SK-N-SH (cell line): ENCODE measurements at regions not wholly inside any gene's neighbourhood (a gene's known extent, or its start where the extent isn't known, plus 50 kb on each side); places are given as distances from the start of the nearest gene placed in this dataset.

Experiments
- CTCF ChIA-PET: fragments of 300-600, 350-600 bp; formaldehyde crosslinking; extraction: SDS; loops from one replicate; lab custom pipeline; 2021; lab: Yijun Ruan, JAX
- POLR2A ChIA-PET: fragments of 350-600 bp; sonication (Branson Sonifier 250); formaldehyde crosslinking; extraction: SDS; loops from one replicate; lab custom pipeline; 2020; ENCODE audit warnings: antibody characterized with exemption, inconsistent platforms; lab: Yijun Ruan, JAX
- DNase-seq: peaks from one replicate; pipeline ENCODE4 v3.0.0; 2012
- H2AFZ ChIP-seq: fragments of 200-600 bp; sonication (generic); 2 replicates; pipeline ENCODE4 v1.8.1; 2016; ENCODE audit warnings: antibody characterized with exemption, mild to moderate bottlenecking, low read depth
- H3F3A ChIP-seq: fragments of 200-600 bp; sonication (generic); replicated peaks from 2 replicates; pipeline ENCODE3; 2016; ENCODE audit warnings: antibody characterized with exemption, mild to moderate bottlenecking; ENCODE audit not compliant: insufficient read depth
- H3K27ac ChIP-seq, 2 experiments: fragments of 200-500 bp in 1 of 2; fragments of 200-600 bp in 1 of 2; sonication (Bioruptor generic) in 1 of 2; sonication (generic), shearing (Covaris generic) in 1 of 2; 2 replicates each; pipeline versions ENCODE4 v1.5.1 to v1.6.1; 2014 to 2016; ENCODE audit warnings: low read depth in 2 of 2, inconsistent platforms in 1 of 2, low read length in 1 of 2, mild to moderate bottlenecking in 1 of 2, mixed read lengths in 1 of 2
- H3K27me3 ChIP-seq: fragments of 200-600 bp; sonication (generic), shearing (Covaris generic); 2 replicates; pipeline ENCODE4 v1.6.1; 2016; ENCODE audit warnings: mixed run types; ENCODE audit not compliant: insufficient read depth
- H3K36me3 ChIP-seq, 2 experiments: fragments of 200-500 bp in 1 of 2; fragments of 200-600 bp in 1 of 2; sonication (Bioruptor generic) in 1 of 2; sonication (generic) in 1 of 2; replicated peaks in 1 of 2; 2 replicates each; pipeline versions ENCODE3 to v1.5.1; 2014 to 2016; ENCODE audit warnings: low read length in 1 of 2, mild to moderate bottlenecking in 1 of 2; ENCODE audit not compliant: insufficient read depth in 2 of 2, control insufficient read depth in 1 of 2
- H3K4me1 ChIP-seq, 2 experiments: fragments of 200-500 bp in 1 of 2; fragments of 200-600 bp in 1 of 2; sonication (Bioruptor generic) in 1 of 2; sonication (generic), shearing (Covaris generic) in 1 of 2; 2 replicates each; pipeline versions ENCODE4 v1.5.1 to v1.6.1; 2014 to 2016; ENCODE audit warnings: low read depth in 1 of 2, low read length in 1 of 2, mixed run types in 1 of 2; ENCODE audit not compliant: insufficient read depth in 2 of 2, control insufficient read depth in 1 of 2
- H3K4me2 ChIP-seq: fragments of 200-600 bp; sonication (generic), shearing (Covaris generic); 2 replicates; pipeline ENCODE4 v1.6.1; 2017; ENCODE audit warnings: mixed run types
- H3K4me3 ChIP-seq, 2 experiments: fragments of 200-500 bp in 1 of 2; fragments of 200-600 bp in 1 of 2; sonication (Bioruptor generic) in 1 of 2; sonication (generic), shearing (Covaris generic) in 1 of 2; 2 replicates each; pipeline versions ENCODE4 v1.5.1 to v1.8.1; 2014 to 2016; ENCODE audit warnings: low read depth in 2 of 2, inconsistent platforms in 1 of 2, low read length in 1 of 2, mild to moderate bottlenecking in 1 of 2, mixed read lengths in 1 of 2, moderate library complexity in 1 of 2
- H3K79me2 ChIP-seq: fragments of 200-600 bp; sonication (generic); 2 replicates; pipeline ENCODE4 v1.8.1; 2017; ENCODE audit warnings: mild to moderate bottlenecking; ENCODE audit not compliant: insufficient read depth
- H3K9ac ChIP-seq: fragments of 200-600 bp; sonication (generic); 2 replicates; pipeline ENCODE4 v1.6.1; 2017; ENCODE audit warnings: mixed run types
- H3K9me2 ChIP-seq: fragments of 200-600 bp; sonication (generic); 2 replicates; pipeline ENCODE4 v1.6.1; 2017; ENCODE audit warnings: mixed run types
- H3K9me3 ChIP-seq: fragments of 200-600 bp; sonication (generic); 2 replicates; pipeline ENCODE4 v1.6.1; 2017; ENCODE audit warnings: mixed run types, mild to moderate bottlenecking, moderate library complexity
- H4K20me1 ChIP-seq: fragments of 200-600 bp; sonication (generic); 2 replicates; pipeline ENCODE4 v1.6.1; 2017; ENCODE audit warnings: mild to moderate bottlenecking, mixed run types; ENCODE audit not compliant: insufficient read depth
- FOSL2 ChIP-seq: IDR thresholded peaks from 2 replicates; pipeline ENCODE4 v1.4.0; 2012; ENCODE audit warnings: low read depth, mild to moderate bottlenecking, moderate library complexity, borderline replicate concordance
- FOXM1 ChIP-seq: IDR thresholded peaks from 2 replicates; pipeline ENCODE4 v1.4.0; 2012; ENCODE audit warnings: low read depth, mild to moderate bottlenecking
- GABPA ChIP-seq: IDR thresholded peaks from 2 replicates; pipeline ENCODE4 v1.4.0; 2012; ENCODE audit warnings: low read depth, mild to moderate bottlenecking
- GATA2 ChIP-seq: sonication (generic); formaldehyde crosslinking; IDR thresholded peaks from 2 replicates; pipeline ENCODE4 v1.5.0; 2020; ENCODE audit warnings: mild to moderate bottlenecking, missing genetic modification reagents
- IRF3 ChIP-seq: fragments of 150-350 bp; IDR thresholded peaks from 2 replicates; pipeline ENCODE4 v1.6.1; 2016; ENCODE audit warnings: mild to moderate bottlenecking, low read depth, low read length
- JUND ChIP-seq: IDR thresholded peaks from 2 replicates; pipeline ENCODE4 v1.4.0; 2012
- MAX ChIP-seq: IDR thresholded peaks from 2 replicates; pipeline ENCODE4 v1.4.0; 2012; ENCODE audit warnings: low read depth
- MXI1 ChIP-seq: IDR thresholded peaks from 2 replicates; pipeline ENCODE4 v1.6.1; 2012; ENCODE audit warnings: mild to moderate bottlenecking, low read depth, low read length, improper control_type of control experiment
- NRF1 ChIP-seq: IDR thresholded peaks from 2 replicates; pipeline ENCODE4 v1.6.1; 2012; ENCODE audit warnings: low read depth, mild to moderate bottlenecking, low read length
- RAD21 ChIP-seq: IDR thresholded peaks from 2 replicates; pipeline ENCODE4 v1.6.1; 2012; ENCODE audit warnings: mild to moderate bottlenecking, low read length
- RCOR1 ChIP-seq: fragments of 150-350 bp; IDR thresholded peaks from 2 replicates; pipeline ENCODE4 v1.6.1; 2017; ENCODE audit warnings: antibody characterized with exemption, low read length
- RFX5 ChIP-seq: IDR thresholded peaks from 2 replicates; pipeline ENCODE4 v1.6.1; 2012; ENCODE audit warnings: mild to moderate bottlenecking, improper control_type of control experiment, low read length
- SIN3A ChIP-seq: IDR thresholded peaks from 2 replicates; pipeline ENCODE4 v1.6.1; 2012; ENCODE audit warnings: low read depth, mild to moderate bottlenecking, low read length, moderate library complexity, borderline replicate concordance
- SMC3 ChIP-seq: IDR thresholded peaks from 2 replicates; pipeline ENCODE4 v1.6.1; 2012; ENCODE audit warnings: low read depth, low read length, improper control_type of control experiment
- TAF1 ChIP-seq: IDR thresholded peaks from 2 replicates; pipeline ENCODE4 v1.6.1; 2012; ENCODE audit warnings: low read depth, mild to moderate bottlenecking, low read length, moderate library complexity, borderline replicate concordance
- YY1 ChIP-seq: IDR thresholded peaks from 2 replicates; pipeline ENCODE4 v1.4.0; 2012; ENCODE audit warnings: low read depth, mild to moderate bottlenecking
- WGBS: methylation state at CpG from one replicate; pipeline ENCODE4 v1.1.6; 2017; ENCODE audit warnings: low lambda C conversion rate; 5-methylcytosine and 5-hydroxymethylcytosine counted together
- TF ChIP-seq, protein P1 (sequence below): IDR thresholded peaks from 2 replicates; pipeline ENCODE4 v1.4.0; 2012; ENCODE audit warnings: low read depth, borderline replicate concordance
- TF ChIP-seq, protein P2 (sequence below): IDR thresholded peaks from 2 replicates; pipeline ENCODE4; 2012
- TF ChIP-seq, protein P3 (sequence below): fragments of 200-600 bp; sonication (generic); IDR thresholded peaks from 2 replicates; pipeline ENCODE4 v1.6.1; 2017; ENCODE audit warnings: antibody characterized with exemption, mild to moderate bottlenecking, moderate library complexity

DNA sequence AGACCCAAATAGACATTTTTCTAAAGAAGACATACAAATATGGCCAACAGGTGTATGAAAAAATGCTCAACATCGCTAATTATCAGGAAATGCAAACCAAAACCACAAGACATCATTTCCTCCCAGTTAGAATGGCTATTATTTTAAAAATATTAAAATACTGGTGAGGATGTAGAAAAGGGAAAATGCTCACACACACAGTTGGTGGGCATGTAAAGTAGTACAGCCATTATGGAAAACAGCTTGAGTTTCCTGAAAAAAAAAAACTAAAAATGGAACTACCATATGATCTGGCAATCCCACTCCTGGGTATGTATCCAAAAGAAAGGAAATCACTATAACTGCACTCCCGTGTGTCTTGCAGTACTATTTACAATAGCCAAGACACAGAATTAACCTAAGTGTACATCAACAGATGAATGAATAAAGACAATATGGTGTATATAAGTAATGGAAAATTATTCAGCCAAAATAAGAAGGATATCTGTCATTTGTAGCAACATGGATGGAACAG lies 128.9 kb upstream of the DKK2 start:
- Histone ChIP-seq H3K79me2 (no peaks in the 10 kb centered on the region), H3K9me3 (peaks cover 14% of the 10 kb centered on the region), H3F3A (no peaks in the 10 kb centered on the region), H3K4me2 (no peak overlapping the region), H3K27me3 (no peaks in the 10 kb centered on the region), H3K9ac (no peak overlapping the region), H3K27ac (no peak overlapping the region), H4K20me1 (no peaks in the 10 kb centered on the region), H3K36me3 (peaks cover 0 to 5% of the 10 kb centered on the region in 2 experiments), H3K4me3 (no peak overlapping the region), H3K9me2 (no peaks in the 10 kb centered on the region), H3K4me1 (peaks cover 0 to 6% of the 10 kb centered on the region in 2 experiments; a peak in 2 of 4 replicates), H2AFZ (no peak overlapping the region)
- CTCF ChIA-PET = no interaction called here
- POLR2A ChIA-PET = no interaction called here
- TF ChIP-seq RCOR1 = no peak
- TF ChIP-seq MAX = no peak
- no peak for TF ChIP-seq FOXM1
- TF ChIP-seq SIN3A = no peak
- no peak for TF ChIP-seq GATA2
- no peak for TF ChIP-seq RAD21
- no peak for TF ChIP-seq FOSL2
- TF ChIP-seq NRF1 = no peak
- no peak for TF ChIP-seq RFX5
- TF ChIP-seq, protein P1, sequence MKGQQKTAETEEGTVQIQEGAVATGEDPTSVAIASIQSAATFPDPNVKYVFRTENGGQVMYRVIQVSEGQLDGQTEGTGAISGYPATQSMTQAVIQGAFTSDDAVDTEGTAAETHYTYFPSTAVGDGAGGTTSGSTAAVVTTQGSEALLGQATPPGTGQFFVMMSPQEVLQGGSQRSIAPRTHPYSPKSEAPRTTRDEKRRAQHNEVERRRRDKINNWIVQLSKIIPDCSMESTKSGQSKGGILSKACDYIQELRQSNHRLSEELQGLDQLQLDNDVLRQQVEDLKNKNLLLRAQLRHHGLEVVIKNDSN = no peak
- no peak for TF ChIP-seq TAF1
- no peak for TF ChIP-seq YY1
- TF ChIP-seq, protein P2, sequence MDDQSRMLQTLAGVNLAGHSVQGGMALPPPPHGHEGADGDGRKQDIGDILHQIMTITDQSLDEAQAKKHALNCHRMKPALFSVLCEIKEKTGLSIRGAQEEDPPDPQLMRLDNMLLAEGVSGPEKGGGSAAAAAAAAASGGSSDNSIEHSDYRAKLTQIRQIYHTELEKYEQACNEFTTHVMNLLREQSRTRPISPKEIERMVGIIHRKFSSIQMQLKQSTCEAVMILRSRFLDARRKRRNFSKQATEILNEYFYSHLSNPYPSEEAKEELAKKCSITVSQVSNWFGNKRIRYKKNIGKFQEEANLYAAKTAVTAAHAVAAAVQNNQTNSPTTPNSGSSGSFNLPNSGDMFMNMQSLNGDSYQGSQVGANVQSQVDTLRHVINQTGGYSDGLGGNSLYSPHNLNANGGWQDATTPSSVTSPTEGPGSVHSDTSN = no peak
- no peak for TF ChIP-seq MXI1
- DNase-seq = no peak
- WGBS = 85% methylated on average over 2 of the region's 2 CpGs

GRCh38 chr4:107156443-107156842 lies 120.3 kb upstream of the DKK2 start:
- TF ChIP-seq MXI1 = no peak
- TF ChIP-seq, protein P3, sequence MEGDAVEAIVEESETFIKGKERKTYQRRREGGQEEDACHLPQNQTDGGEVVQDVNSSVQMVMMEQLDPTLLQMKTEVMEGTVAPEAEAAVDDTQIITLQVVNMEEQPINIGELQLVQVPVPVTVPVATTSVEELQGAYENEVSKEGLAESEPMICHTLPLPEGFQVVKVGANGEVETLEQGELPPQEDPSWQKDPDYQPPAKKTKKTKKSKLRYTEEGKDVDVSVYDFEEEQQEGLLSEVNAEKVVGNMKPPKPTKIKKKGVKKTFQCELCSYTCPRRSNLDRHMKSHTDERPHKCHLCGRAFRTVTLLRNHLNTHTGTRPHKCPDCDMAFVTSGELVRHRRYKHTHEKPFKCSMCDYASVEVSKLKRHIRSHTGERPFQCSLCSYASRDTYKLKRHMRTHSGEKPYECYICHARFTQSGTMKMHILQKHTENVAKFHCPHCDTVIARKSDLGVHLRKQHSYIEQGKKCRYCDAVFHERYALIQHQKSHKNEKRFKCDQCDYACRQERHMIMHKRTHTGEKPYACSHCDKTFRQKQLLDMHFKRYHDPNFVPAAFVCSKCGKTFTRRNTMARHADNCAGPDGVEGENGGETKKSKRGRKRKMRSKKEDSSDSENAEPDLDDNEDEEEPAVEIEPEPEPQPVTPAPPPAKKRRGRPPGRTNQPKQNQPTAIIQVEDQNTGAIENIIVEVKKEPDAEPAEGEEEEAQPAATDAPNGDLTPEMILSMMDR = no peak
- TF ChIP-seq SMC3 = no peak
- TF ChIP-seq GABPA = no peak
- TF ChIP-seq GATA2 = no peak
- no peak for TF ChIP-seq JUND
- no peak for TF ChIP-seq RAD21
- TF ChIP-seq IRF3 = no peak
- TF ChIP-seq, protein P2 = no peak
- H3K9me2 ChIP-seq = no peaks in the 10 kb centered on the region
- H3K27me3 ChIP-seq = no peaks in the 10 kb centered on the region
- H3K4me1 ChIP-seq = peaks cover 0 to 15% of the 10 kb centered on the region in 2 experiments; a peak in 3 of 4 replicates
- no peak overlapping the region for H3K27ac ChIP-seq
- H3K79me2 ChIP-seq = no peaks in the 10 kb centered on the region
- H3K9me3 ChIP-seq = peaks cover 6% of the 10 kb centered on the region; the same call in 1 of the 2 replicates
- ChIA-PET CTCF (interaction anchor here (0.9 kb wide), 1 partner anchor 13 kb away, joined by 3 read pairs; no protein-coding TSS in a partner anchor), POLR2A (no interaction called here)
- H4K20me1 ChIP-seq = no peaks in the 10 kb centered on the region
- DNase-seq = no peak
- H3K4me3 ChIP-seq = no peak overlapping the region
- no peaks in the 10 kb centered on the region for H3K36me3 ChIP-seq
- no peak overlapping the region for H3K9ac ChIP-seq
- no peak overlapping the region for H3K4me2 ChIP-seq
- no peak overlapping the region for H2AFZ ChIP-seq
- H3F3A ChIP-seq = no peaks in the 10 kb centered on the region
